Endothelial cell of umbilical vein (primary cell): ENCODE measurements at regions not wholly inside any gene's neighbourhood (a gene's known extent, or its start where the extent isn't known, plus 50 kb on each side); places are given as distances from the start of the nearest gene placed in this dataset.

ENCODE experiments used
- BruUV-seq: library from RNA; stranded (reverse); fragments of 400-500 nt; replicated peaks from 2 replicates; lab custom pipeline; 2021; lab: Mats Ljungman, UMichigan
- CTCF ChIA-PET: fragments of 300-600, 350-600 bp; sonication (Branson Sonifier 250); formaldehyde crosslinking; loops from one replicate; lab custom pipeline; 2021; ENCODE audit warnings: antibody characterized with exemption, inconsistent platforms; lab: Charles Lee
- POLR2A ChIA-PET: fragments of 300-600, 350-600 bp; sonication (Branson Sonifier 250); formaldehyde crosslinking; loops from one replicate; lab custom pipeline; 2021; ENCODE audit warnings: antibody characterized with exemption, inconsistent platforms; lab: Charles Lee
- DNase-seq: peaks from one replicate; pipeline ENCODE4 v3.0.0-alpha.2; 2011; ENCODE audit warnings: low read depth, low spot score
- FAIRE-seq: peaks from 2 replicates; lab custom pipeline; 2011; peaks lifted over from hg19 to GRCh38; lab: Jason Lieb, UNC
- H2AFZ ChIP-seq: 2 replicates; pipeline ENCODE4 v1.6.0; 2012; ENCODE audit warnings: low read depth, low read length, control low read depth, inconsistent platforms
- H3K27ac ChIP-seq: 2 replicates; pipeline ENCODE4 v1.5.1; 2011; ENCODE audit warnings: low read depth, mild to moderate bottlenecking, control low read depth, low read length, moderate library complexity; ENCODE audit not compliant: insufficient read depth
- H3K27me3 ChIP-seq, 2 experiments: 2 replicates each; pipeline versions ENCODE4 v1.6.0 to v1.6.1; 2011; ENCODE audit warnings: low read length in 2 of 2, mixed read lengths in 1 of 2; ENCODE audit not compliant: control insufficient read depth in 2 of 2, insufficient read depth in 2 of 2
- H3K36me3 ChIP-seq, 2 experiments: 2 replicates in 1 of 2; 3 replicates in 1 of 2; pipeline ENCODE4 v1.5.1; 2011; ENCODE audit warnings: low read length in 2 of 2, mild to moderate bottlenecking in 1 of 2, moderate library complexity in 1 of 2; ENCODE audit not compliant: control insufficient read depth in 2 of 2, insufficient read depth in 2 of 2; ENCODE audit errors: extremely low read depth in 1 of 2
- H3K4me1 ChIP-seq: 3 replicates; pipeline ENCODE4 v1.5.1; 2011; ENCODE audit warnings: mild to moderate bottlenecking, low read length; ENCODE audit not compliant: control insufficient read depth, insufficient read depth; ENCODE audit errors: extremely low read depth
- H3K4me2 ChIP-seq: 2 replicates; pipeline ENCODE4 v1.6.1; 2011; ENCODE audit warnings: low read length, control low read depth, mixed read lengths; ENCODE audit not compliant: insufficient read depth
- H3K4me3 ChIP-seq, 3 experiments: fragments of 200-600 bp in 1 of 3; sonication (generic), shearing (Covaris generic) in 1 of 3; replicated peaks in 1 of 3; 2 replicates each; pipeline ENCODE4 v1.5.1; 2011 to 2016; ENCODE audit warnings: control low read depth in 3 of 3, low read length in 3 of 3, mild to moderate bottlenecking in 2 of 3, inconsistent platforms in 1 of 3, low read depth in 1 of 3, moderate library complexity in 1 of 3; ENCODE audit not compliant: insufficient read depth in 1 of 3
- H3K79me2 ChIP-seq: 2 replicates; pipeline ENCODE4 v1.6.0; 2012; ENCODE audit warnings: low read length, inconsistent platforms; ENCODE audit not compliant: control insufficient read depth, insufficient read depth
- H3K9ac ChIP-seq: replicated peaks from 2 replicates; pipeline ENCODE3; 2011; ENCODE audit warnings: low read length, control low read depth; ENCODE audit not compliant: insufficient read depth; ENCODE audit errors: extremely low read depth
- H3K9me1 ChIP-seq: replicated peaks from 3 replicates; pipeline ENCODE4 v1.6.0; 2011; ENCODE audit warnings: mild to moderate bottlenecking, low read length; ENCODE audit not compliant: control insufficient read depth, insufficient read depth; ENCODE audit errors: extremely low read depth
- H3K9me3 ChIP-seq: replicated peaks from 2 replicates; pipeline ENCODE4 v1.5.1; 2012; ENCODE audit warnings: low read length, inconsistent platforms; ENCODE audit not compliant: control insufficient read depth, insufficient read depth
- H4K20me1 ChIP-seq: replicated peaks from 2 replicates; pipeline ENCODE3; 2011; ENCODE audit warnings: mild to moderate bottlenecking, low read length; ENCODE audit not compliant: control insufficient read depth, insufficient read depth; ENCODE audit errors: extremely low read depth
- EZH2 ChIP-seq: IDR thresholded peaks from 2 replicates; pipeline ENCODE4 v1.6.1; 2012; ENCODE audit warnings: borderline replicate concordance, low read depth, mild to moderate bottlenecking, moderate library complexity, low read length, inconsistent platforms; ENCODE audit not compliant: severe bottlenecking
- FOS ChIP-seq: IDR thresholded peaks from 2 replicates; pipeline ENCODE4 v1.6.1; 2011; ENCODE audit warnings: mild to moderate bottlenecking, low read length, moderate library complexity, borderline replicate concordance; ENCODE audit not compliant: insufficient read depth
- GATA2 ChIP-seq: IDR thresholded peaks from 2 replicates; pipeline ENCODE4 v1.7.0; 2011; ENCODE audit warnings: low read depth, mild to moderate bottlenecking, moderate library complexity, mixed read lengths, low read length; ENCODE audit not compliant: insufficient read length, insufficient read depth
- JUN ChIP-seq: IDR thresholded peaks from 2 replicates; pipeline ENCODE4 v1.6.1; 2011; ENCODE audit warnings: borderline replicate concordance, low read depth; ENCODE audit not compliant: insufficient read length, insufficient read depth
- MAX ChIP-seq: IDR thresholded peaks from 2 replicates; pipeline ENCODE4 v1.6.1; 2011; ENCODE audit not compliant: insufficient read depth, insufficient read length
- MYC ChIP-seq: IDR thresholded peaks from one replicate; pipeline ENCODE4 v1.6.1; 2011; ENCODE audit warnings: mild to moderate bottlenecking, low read depth, low read length
- POLR2A ChIP-seq: IDR thresholded peaks from 2 replicates; pipeline ENCODE4 v1.6.1; 2012; ENCODE audit warnings: low read depth, mild to moderate bottlenecking, control low read depth, low read length
- POLR2AphosphoS5 ChIP-seq: IDR thresholded peaks from 2 replicates; pipeline ENCODE4 v1.6.1; 2012; ENCODE audit warnings: low read depth, mild to moderate bottlenecking, control low read depth, low read length, moderate library complexity; ENCODE audit not compliant: insufficient read depth
- dilution Hi-C: fragments of 300-500 bp; cut with MboI; formaldehyde crosslinking; loops from one replicate; pipeline ENCODE4 v1.15.0; 2019; ENCODE audit warnings: low sequenced_read_pairs; ENCODE audit not compliant: extremely low pct_ligation_motif_present
- intact Hi-C: fragments of 100-400 bp; cut with micrococcal nuclease; formaldehyde crosslinking; loops from one replicate; pipeline ENCODE4 v1.10.0; 2022
- TF ChIP-seq, protein P1 (sequence below), 2 donors: IDR thresholded peaks; 1 replicate in 1 of 2; 2 replicates in 1 of 2; pipeline ENCODE4 v1.5.1; 2011; ENCODE audit warnings: low read length in 2 of 2, mild to moderate bottlenecking in 2 of 2, moderate library complexity in 2 of 2, control low read depth in 1 of 2, inconsistent platforms in 1 of 2, low read depth in 1 of 2; ENCODE audit not compliant: insufficient read depth in 1 of 2; ENCODE audit errors: extremely low read depth in 1 of 2

GRCh38 chr16:26651464-26651863, 415.3 kb upstream of the C16orf82 start:
- H3K4me3 ChIP-seq: no peak overlapping the region
- FAIRE-seq (no peak), DNase-seq (no peak)
- TF ChIP-seq POLR2A (no peak), MAX (no peak), MYC (no peak), FOS (no peak), EZH2 (no peak), GATA2 (no peak), JUN (no peak), POLR2AphosphoS5 (no peak)
- TF ChIP-seq, protein P1, sequence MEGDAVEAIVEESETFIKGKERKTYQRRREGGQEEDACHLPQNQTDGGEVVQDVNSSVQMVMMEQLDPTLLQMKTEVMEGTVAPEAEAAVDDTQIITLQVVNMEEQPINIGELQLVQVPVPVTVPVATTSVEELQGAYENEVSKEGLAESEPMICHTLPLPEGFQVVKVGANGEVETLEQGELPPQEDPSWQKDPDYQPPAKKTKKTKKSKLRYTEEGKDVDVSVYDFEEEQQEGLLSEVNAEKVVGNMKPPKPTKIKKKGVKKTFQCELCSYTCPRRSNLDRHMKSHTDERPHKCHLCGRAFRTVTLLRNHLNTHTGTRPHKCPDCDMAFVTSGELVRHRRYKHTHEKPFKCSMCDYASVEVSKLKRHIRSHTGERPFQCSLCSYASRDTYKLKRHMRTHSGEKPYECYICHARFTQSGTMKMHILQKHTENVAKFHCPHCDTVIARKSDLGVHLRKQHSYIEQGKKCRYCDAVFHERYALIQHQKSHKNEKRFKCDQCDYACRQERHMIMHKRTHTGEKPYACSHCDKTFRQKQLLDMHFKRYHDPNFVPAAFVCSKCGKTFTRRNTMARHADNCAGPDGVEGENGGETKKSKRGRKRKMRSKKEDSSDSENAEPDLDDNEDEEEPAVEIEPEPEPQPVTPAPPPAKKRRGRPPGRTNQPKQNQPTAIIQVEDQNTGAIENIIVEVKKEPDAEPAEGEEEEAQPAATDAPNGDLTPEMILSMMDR (IDR thresholded peaks at IDR 0.05; ENCODE audit: extremely low read depth in 1 of 2, insufficient read depth in 1 of 2, low read depth in 1 of 2, low read length in 2 of 2): no peak
- no peak overlapping the region for H3K27ac ChIP-seq
- H3K27me3 ChIP-seq: no peaks in the 10 kb centered on the region
- intact Hi-C loops: no loop called here
- no peaks in the 10 kb centered on the region for H4K20me1 ChIP-seq
- H2AFZ ChIP-seq: no peak overlapping the region
- H3K4me2 ChIP-seq: no peak overlapping the region
- BruUV-seq: no TSS peak
- ChIA-PET POLR2A (no interaction called here), CTCF (no interaction called here)
- H3K9me1 ChIP-seq: no peaks in the 10 kb centered on the region
- peaks cover 3% of the 10 kb centered on the region for H3K9me3 ChIP-seq
- H3K9ac ChIP-seq: no peak overlapping the region
- no peaks in the 10 kb centered on the region for H3K36me3 ChIP-seq
- no peaks in the 10 kb centered on the region for H3K4me1 ChIP-seq
- H3K79me2 ChIP-seq: no peaks in the 10 kb centered on the region
- dilution Hi-C loops: no loop called here
